ENCODE measurements at regions not wholly inside any gene's neighbourhood (a gene's known extent, or its start where the extent isn't known, plus 50 kb on each side); places are given as distances from the start of the nearest gene placed in this dataset.
"Not testable (repeated sequence)": the region's sequence is repeated elsewhere in the genome, so short reads cannot be mapped to it uniquely, and the experiment has no call there.

- no peak for DNase-seq (ENCODE audit: low spot score)
These were observed 267.6 kb upstream of the SGK1 start for GRCh38 chr6:134585517-134585873.

DNA sequence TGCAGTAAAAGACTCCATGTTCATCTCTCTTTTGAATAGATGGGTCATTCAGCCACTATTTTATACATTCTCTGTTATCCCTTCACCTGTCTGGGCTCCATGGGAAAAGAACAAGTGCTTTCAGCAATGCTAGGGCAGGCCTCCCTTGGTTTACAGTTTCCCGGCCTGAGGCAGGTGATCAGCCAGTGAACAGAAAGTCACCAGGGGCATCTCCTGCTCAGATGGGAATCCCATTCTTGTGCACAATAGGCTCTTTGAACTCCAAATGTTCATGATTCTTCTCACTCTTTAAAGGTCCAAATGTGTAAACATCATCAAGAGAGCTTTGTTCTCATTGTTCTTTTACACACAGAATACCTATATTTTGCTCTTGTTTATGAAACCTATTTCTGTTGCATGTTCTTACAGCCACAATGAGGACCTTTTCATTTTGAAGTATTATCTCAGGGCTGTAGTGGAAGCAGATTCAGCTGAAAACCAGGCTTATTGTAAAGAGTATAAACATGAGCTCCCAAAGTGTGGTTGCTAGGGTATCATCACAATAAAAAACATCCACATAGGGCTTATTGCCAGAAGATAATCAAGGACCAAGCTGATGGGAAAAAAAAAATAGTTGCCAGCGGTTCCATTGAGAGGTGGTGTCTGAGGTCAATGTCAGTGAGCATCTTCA, 267.1 kb upstream of the SGK1 start:
- ATAC-seq (ENCODE audit: low FRiP score) (no peak), DNase-seq (ENCODE audit: low spot score) (no peak)
- TF ChIP-seq, protein P1, sequence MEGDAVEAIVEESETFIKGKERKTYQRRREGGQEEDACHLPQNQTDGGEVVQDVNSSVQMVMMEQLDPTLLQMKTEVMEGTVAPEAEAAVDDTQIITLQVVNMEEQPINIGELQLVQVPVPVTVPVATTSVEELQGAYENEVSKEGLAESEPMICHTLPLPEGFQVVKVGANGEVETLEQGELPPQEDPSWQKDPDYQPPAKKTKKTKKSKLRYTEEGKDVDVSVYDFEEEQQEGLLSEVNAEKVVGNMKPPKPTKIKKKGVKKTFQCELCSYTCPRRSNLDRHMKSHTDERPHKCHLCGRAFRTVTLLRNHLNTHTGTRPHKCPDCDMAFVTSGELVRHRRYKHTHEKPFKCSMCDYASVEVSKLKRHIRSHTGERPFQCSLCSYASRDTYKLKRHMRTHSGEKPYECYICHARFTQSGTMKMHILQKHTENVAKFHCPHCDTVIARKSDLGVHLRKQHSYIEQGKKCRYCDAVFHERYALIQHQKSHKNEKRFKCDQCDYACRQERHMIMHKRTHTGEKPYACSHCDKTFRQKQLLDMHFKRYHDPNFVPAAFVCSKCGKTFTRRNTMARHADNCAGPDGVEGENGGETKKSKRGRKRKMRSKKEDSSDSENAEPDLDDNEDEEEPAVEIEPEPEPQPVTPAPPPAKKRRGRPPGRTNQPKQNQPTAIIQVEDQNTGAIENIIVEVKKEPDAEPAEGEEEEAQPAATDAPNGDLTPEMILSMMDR (IDR thresholded peaks at IDR 0.05) = no peak

More at GRCh38 chr6:134585517-134585873, 267.6 kb upstream of the SGK1 start:
- ATAC-seq (ENCODE audit: low FRiP score) = no peak
- TF ChIP-seq, protein P1 (IDR thresholded peaks at IDR 0.05) = no peak

GRCh38 chr6:134577998-134578397, 260.1 kb upstream of the SGK1 start:
- ATAC-seq (ENCODE audit: low FRiP score) (no peak), DNase-seq (ENCODE audit: low spot score) (no peak)
- TF ChIP-seq, protein P1 (IDR thresholded peaks at IDR 0.05) = no peak

DNA sequence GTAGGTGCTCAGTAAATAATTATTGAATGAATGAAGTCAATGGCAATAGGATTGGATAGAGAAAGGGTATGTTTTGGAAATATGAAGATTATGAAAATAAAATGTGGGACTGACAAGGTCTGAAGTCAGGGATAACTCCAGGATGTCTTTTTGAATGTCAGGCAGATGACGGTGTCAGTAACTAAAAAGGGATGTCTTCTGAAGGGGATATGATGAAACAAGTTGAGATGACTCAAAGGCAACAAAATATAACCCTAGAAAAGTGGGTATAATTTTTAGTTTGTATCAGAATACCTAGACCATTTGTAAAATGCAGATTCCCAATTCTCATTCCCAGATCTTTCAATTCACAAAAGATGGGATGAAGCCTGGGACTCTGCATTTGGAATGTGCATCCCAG, 257.3 kb upstream of the SGK1 start:
- DNase-seq (ENCODE audit: low spot score) (no peak), ATAC-seq (ENCODE audit: low FRiP score) (no peak)
- TF ChIP-seq, protein P1 (IDR thresholded peaks at IDR 0.05) = no peak

DNA sequence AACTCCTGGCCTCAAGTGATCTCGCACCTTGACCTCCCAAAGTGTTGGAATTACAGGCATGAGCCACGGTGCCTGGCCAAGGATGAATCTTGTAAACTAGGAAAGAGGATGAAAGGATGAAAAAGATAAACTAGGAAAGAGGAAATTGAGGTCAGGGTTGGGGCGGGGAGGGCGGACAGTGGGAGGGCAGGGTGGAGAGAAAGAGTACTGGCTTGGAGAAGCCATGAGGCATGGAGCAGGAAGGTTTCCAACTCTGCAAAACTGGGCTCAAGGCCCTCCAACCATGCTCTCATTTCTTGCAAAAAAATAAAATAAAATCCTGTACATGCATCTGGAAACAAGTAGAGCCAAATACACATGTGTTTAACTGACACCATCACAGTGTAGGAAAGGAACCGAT, 256.6 kb upstream of the SGK1 start:
- no peak for DNase-seq (ENCODE audit: low spot score)
- no peak for ATAC-seq (ENCODE audit: low FRiP score)
- TF ChIP-seq, protein P1 (IDR thresholded peaks at IDR 0.05) = no peak

- not testable (repeated sequence) for DNase-seq (ENCODE audit: low spot score); ATAC-seq (ENCODE audit: low FRiP score)
These were observed 252.1 kb upstream of the SGK1 start for GRCh38 chr6:134569996-134570395.

GRCh38 chr6:134564705-134565104, 246.8 kb upstream of the SGK1 start:
- DNase-seq (ENCODE audit: low spot score) (no peak), ATAC-seq (ENCODE audit: low FRiP score) (no peak)
- TF ChIP-seq, protein P1 (IDR thresholded peaks at IDR 0.05) = no peak
